Stomach (tissue), 8 donors: ENCODE measurements at regions not wholly inside any gene's neighbourhood (a gene's known extent, or its start where the extent isn't known, plus 50 kb on each side); places are given as distances from the start of the nearest gene placed in this dataset.

ENCODE experiments used
- DNase-seq, 2 donors: peaks; one replicate each; pipeline versions ENCODE4 v3.0.0 to v3.0.0-alpha.2; 2013 to 2019
- H3K27ac ChIP-seq, 5 donors: fragments of 200-600 bp in 4 of 5; sonication (generic) in 4 of 5; one replicate each; pipeline ENCODE4 v1.5.1; 2013 to 2019; ENCODE audit warnings: mild to moderate bottlenecking in 1 of 5, moderate library complexity in 1 of 5
- H3K27me3 ChIP-seq, 3 donors: fragments of 200-600 bp; sonication (generic); one replicate each; pipeline ENCODE4 v1.5.1; 2017 to 2019; ENCODE audit warnings: mixed run types in 1 of 3
- H3K36me3 ChIP-seq, 4 donors: fragments of 200-600 bp; sonication (generic); 1 replicate in 3 of 4; 2 replicates in 1 of 4; pipeline ENCODE4 v1.5.1; 2016 to 2019
- H3K4me1 ChIP-seq, 4 donors: fragments of 200-600 bp; sonication (generic); one replicate each; pipeline ENCODE4 v1.5.1; 2016 to 2019
- H3K4me3 ChIP-seq, 4 donors: fragments of 200-600 bp; sonication (generic) in 3 of 4; one replicate each; pipeline ENCODE4 v1.5.1; 2016 to 2019; ENCODE audit warnings: mild to moderate bottlenecking in 1 of 4
- H3K9me3 ChIP-seq, 4 donors: fragments of 200-600 bp; sonication (generic); one replicate each; pipeline ENCODE4 v1.5.1; 2016 to 2019
- CTCF ChIP-seq, 7 experiments: fragments of 450-650 bp in 4 of 7; fragments of 200-600 bp in 3 of 7; sonication (generic) in 3 of 7; IDR thresholded peaks; one replicate each; pipeline ENCODE4 v1.5.1; 2016 to 2019; ENCODE audit warnings: antibody characterized with exemption in 7 of 7, control low read depth in 2 of 7, mild to moderate bottlenecking in 1 of 7
- EP300 ChIP-seq: sonication (generic); formaldehyde crosslinking; IDR thresholded peaks from one replicate; pipeline ENCODE4 v1.6.1; 2017; ENCODE audit warnings: antibody characterized with exemption
- POLR2A ChIP-seq, 4 donors: fragments of 450-650 bp; IDR thresholded peaks; one replicate each; pipeline ENCODE4 v1.6.1; 2016; ENCODE audit warnings: antibody characterized with exemption in 4 of 4, control low read depth in 2 of 4, mild to moderate bottlenecking in 1 of 4, moderate library complexity in 1 of 4
- POLR2AphosphoS5 ChIP-seq, 3 donors: sonication (generic); formaldehyde crosslinking; IDR thresholded peaks; one replicate each; pipeline ENCODE4 v1.6.1; 2016; ENCODE audit warnings: antibody characterized with exemption in 3 of 3
- WGBS, 5 donors: extraction: QIAGEN DNeasy Blood & Tissue Kit in 3 of 5; methylation state at CpG; one replicate each; pipeline versions ENCODE4 v1.1.5 to v1.1.7; 2013 to 2018; 5-methylcytosine and 5-hydroxymethylcytosine counted together
- intact Hi-C: fragments of 100-400 bp; cut with DNase I; formaldehyde crosslinking; loops from one replicate; pipeline ENCODE4 v1.15.1; 2023; ENCODE audit warnings: low total_unique reads
- donor health status: healthy with polysubstance abuse.
- donor health status: Bipolar disorder and iron deficiency.
- donor health status: healthy.

GRCh38 chr10:30788307-30788706 lies 158.8 kb upstream of the LYZL2 start:
- Histone ChIP-seq H3K27ac (no peak overlapping the region), H3K4me1 (peaks cover 1 to 24% (median 15%) of the 10 kb centered on the region in 4 donors), H3K36me3 (no peaks in the 10 kb centered on the region), H3K27me3 (no peaks in the 10 kb centered on the region), H3K9me3 (no peaks in the 10 kb centered on the region), H3K4me3 (no peak overlapping the region)
- no peak for DNase-seq
- WGBS, 5 donors = 53 to 67% (median 62%) methylated on average over 3 of the region's 3 CpGs
- intact Hi-C loops = loop anchor here (10.0 kb wide), 1 partner anchor 986 kb away; no protein-coding TSS in a partner anchor
- no peak for TF ChIP-seq EP300
- no peak for TF ChIP-seq POLR2A (IDR thresholded peaks at IDR 0.05)
- no peak for TF ChIP-seq POLR2AphosphoS5 (IDR thresholded peaks at IDR 0.05)
- no peak for TF ChIP-seq CTCF (IDR thresholded peaks at IDR 0.05)

- H3K4me3 ChIP-seq = no peak overlapping the region
- TF ChIP-seq CTCF (IDR thresholded peaks at IDR 0.05) (no peak), POLR2A (IDR thresholded peaks at IDR 0.05) (no peak), POLR2AphosphoS5 (IDR thresholded peaks at IDR 0.05) (no peak), EP300 (no peak)
- WGBS, 5 donors = 92 to 100% (median 97%) methylated on average over 2 of the region's 2 CpGs
- H3K4me1 ChIP-seq = peaks cover 8 to 36% (median 23%) of the 10 kb centered on the region in 4 donors
- H3K36me3 ChIP-seq = no peaks in the 10 kb centered on the region
- intact Hi-C loops = loop anchor here (10.0 kb wide), 1 partner anchor 988 kb away; no protein-coding TSS in a partner anchor
- no peaks in the 10 kb centered on the region for H3K9me3 ChIP-seq
- no peaks in the 10 kb centered on the region for H3K27me3 ChIP-seq
- no peak for DNase-seq
- no peak overlapping the region for H3K27ac ChIP-seq
Measured at GRCh38 chr10:30786906-30787305, 157.4 kb upstream of the LYZL2 start.

DNA sequence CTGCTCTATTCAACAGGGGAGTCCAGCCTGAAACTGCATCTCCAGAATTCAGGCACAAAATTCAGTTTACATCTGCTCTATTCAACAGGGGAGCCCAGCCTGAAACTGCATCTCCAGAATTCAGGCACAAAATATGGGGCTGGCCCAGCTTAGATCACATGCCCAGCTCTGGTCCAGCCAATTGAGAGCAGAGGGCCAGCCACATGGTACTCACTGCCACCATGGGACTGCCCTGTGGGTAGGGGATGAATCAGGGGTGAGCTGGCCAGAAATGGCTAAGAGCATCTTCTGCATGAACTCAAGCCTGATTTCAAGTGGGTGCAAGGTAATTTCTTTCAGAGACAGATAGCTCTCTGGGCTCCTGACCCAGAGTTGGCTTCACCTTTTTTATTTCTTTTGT lies 156.6 kb upstream of the LYZL2 start:
- TF ChIP-seq EP300 (no peak), POLR2AphosphoS5 (IDR thresholded peaks at IDR 0.05) (no peak), POLR2A (IDR thresholded peaks at IDR 0.05) (no peak), CTCF (IDR thresholded peaks at IDR 0.05) (no peak)
- Histone ChIP-seq H3K4me3 (no peak overlapping the region), H3K27ac (peak overlapping the region in 4 of 5 donors; percentile 88 to 99 (median 94)), H3K27me3 (no peaks in the 10 kb centered on the region), H3K36me3 (no peaks in the 10 kb centered on the region), H3K9me3 (no peaks in the 10 kb centered on the region), H3K4me1 (peaks cover 8 to 40% (median 23%) of the 10 kb centered on the region in 4 donors)
- intact Hi-C loops = loop anchor here (10.0 kb wide), 1 partner anchor 989 kb away; no protein-coding TSS in a partner anchor
- DNase-seq = no peak

GRCh38 chr10:30784897-30785605 lies 155.5 kb upstream of the LYZL2 start:
- H3K4me3 ChIP-seq = peak overlapping the region; percentile 62 to 76 (median 64)
- peaks cover 8 to 40% (median 23%) of the 10 kb centered on the region in 4 donors for H3K4me1 ChIP-seq
- peak overlapping the region; percentile 69 to 99 (median 92) for H3K27ac ChIP-seq
- peak; percentile 68 to 95 for DNase-seq
- TF ChIP-seq CTCF (IDR thresholded peaks at IDR 0.05) (no peak), POLR2AphosphoS5 (IDR thresholded peaks at IDR 0.05) (peak; percentile 71 to 88 (median 79)), POLR2A (IDR thresholded peaks at IDR 0.05) (peak in 1 of 4 donors; percentile 31), EP300 (peak; percentile 43)
- intact Hi-C loops = loop anchor here (10.0 kb wide), 1 partner anchor 990 kb away; no protein-coding TSS in a partner anchor
- no peaks in the 10 kb centered on the region for H3K9me3 ChIP-seq
- H3K36me3 ChIP-seq = no peaks in the 10 kb centered on the region
- 1 to 2% (median 2%) methylated on average over 43 to 63 of the region's 63 CpGs for WGBS, 5 donors
- no peaks in the 10 kb centered on the region for H3K27me3 ChIP-seq
